ENCODE measurements at regions not wholly inside any gene's neighbourhood (a gene's known extent, or its start where the extent isn't known, plus 50 kb on each side); places are given as distances from the start of the nearest gene placed in this dataset.

DNA sequence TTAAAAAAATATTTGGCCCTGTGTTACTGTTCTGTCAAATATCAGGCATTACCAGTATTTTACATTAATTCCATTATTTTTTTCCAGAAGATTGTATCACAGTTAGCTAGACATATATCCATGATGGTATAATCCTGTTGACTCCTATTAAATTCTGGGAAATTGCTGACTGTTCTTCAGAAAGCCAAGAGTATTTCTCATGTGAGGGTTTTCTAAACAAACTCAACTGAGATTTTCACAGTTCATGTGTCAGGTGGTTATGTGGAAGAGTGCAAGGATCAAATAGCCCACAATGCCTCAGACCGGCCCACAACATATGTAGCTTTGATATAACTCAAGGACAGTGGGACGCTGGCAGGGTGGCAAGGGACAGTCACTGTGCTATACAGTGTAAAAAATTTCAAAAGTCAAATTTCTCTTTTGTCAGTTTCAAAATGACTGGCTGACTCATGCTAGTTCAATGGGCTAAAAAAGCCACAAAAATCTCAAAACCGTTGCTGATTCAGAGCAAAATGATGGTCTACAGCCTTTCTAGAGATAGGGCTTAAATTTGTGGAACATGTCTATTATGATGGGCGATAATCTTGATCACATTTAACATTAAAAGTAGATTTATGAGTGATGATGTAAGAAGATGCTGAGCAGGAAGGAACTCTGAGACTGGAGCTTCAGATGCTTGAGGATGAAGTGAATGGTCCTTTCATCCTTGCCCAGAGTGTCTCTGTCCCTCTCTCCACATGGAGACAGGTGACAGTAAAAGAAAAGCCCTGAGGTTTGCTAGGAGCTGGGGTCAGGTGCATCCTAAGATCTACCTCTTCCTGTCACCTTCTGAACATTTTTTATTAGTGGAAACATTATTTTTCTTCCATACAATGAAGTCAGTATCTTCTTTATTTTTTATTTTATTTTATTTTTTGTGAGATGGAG, 175.8 kb upstream of the PIEZO2 start:
- Histone ChIP-seq H3K27ac (ENCODE audit: low read depth) (no peak overlapping the region), H3K36me3 (ENCODE audit: insufficient read depth) (no peaks in the 10 kb centered on the region), H3F3A (replicated peaks; ENCODE audit: low read depth) (no peaks in the 10 kb centered on the region), H3K27me3 (ENCODE audit: insufficient read depth) (no peaks in the 10 kb centered on the region), H3K4me1 (ENCODE audit: insufficient read depth) (no peaks in the 10 kb centered on the region), H3K4me2 (no peak overlapping the region), H3K4me3 (no peak overlapping the region), H3K9me2 (ENCODE audit: insufficient read depth) (0 out of 2 replicates have a peak, but pooled peaks cover 2% of the 10 kb centered on the region), H4K20me1 (replicated peaks; ENCODE audit: insufficient read depth) (no peaks in the 10 kb centered on the region), H2AFZ (no peak overlapping the region), H3K79me2 (replicated peaks; ENCODE audit: insufficient read depth) (no peaks in the 10 kb centered on the region)
- Mint-ChIP-seq H3K27me3 (ENCODE audit: insufficient read depth, low read depth, poor library complexity) (peaks cover 2% of the 10 kb centered on the region), H3K36me3 (ENCODE audit: low read depth) (no peaks in the 10 kb centered on the region), H3K4me1 (no peaks in the 10 kb centered on the region), H3K4me3 (no peak overlapping the region), H3K27ac (no peak overlapping the region), H3K9me3 (no peaks in the 10 kb centered on the region)
- TF ChIP-seq EZH2 (IDR thresholded peaks at IDR 0.05; ENCODE audit: low read depth, unreplicated experiment) = no peak
- no peak for TF ChIP-seq JUNB (IDR thresholded peaks at IDR 0.05; ENCODE audit: unreplicated experiment)
- TF ChIP-seq, protein P1, sequence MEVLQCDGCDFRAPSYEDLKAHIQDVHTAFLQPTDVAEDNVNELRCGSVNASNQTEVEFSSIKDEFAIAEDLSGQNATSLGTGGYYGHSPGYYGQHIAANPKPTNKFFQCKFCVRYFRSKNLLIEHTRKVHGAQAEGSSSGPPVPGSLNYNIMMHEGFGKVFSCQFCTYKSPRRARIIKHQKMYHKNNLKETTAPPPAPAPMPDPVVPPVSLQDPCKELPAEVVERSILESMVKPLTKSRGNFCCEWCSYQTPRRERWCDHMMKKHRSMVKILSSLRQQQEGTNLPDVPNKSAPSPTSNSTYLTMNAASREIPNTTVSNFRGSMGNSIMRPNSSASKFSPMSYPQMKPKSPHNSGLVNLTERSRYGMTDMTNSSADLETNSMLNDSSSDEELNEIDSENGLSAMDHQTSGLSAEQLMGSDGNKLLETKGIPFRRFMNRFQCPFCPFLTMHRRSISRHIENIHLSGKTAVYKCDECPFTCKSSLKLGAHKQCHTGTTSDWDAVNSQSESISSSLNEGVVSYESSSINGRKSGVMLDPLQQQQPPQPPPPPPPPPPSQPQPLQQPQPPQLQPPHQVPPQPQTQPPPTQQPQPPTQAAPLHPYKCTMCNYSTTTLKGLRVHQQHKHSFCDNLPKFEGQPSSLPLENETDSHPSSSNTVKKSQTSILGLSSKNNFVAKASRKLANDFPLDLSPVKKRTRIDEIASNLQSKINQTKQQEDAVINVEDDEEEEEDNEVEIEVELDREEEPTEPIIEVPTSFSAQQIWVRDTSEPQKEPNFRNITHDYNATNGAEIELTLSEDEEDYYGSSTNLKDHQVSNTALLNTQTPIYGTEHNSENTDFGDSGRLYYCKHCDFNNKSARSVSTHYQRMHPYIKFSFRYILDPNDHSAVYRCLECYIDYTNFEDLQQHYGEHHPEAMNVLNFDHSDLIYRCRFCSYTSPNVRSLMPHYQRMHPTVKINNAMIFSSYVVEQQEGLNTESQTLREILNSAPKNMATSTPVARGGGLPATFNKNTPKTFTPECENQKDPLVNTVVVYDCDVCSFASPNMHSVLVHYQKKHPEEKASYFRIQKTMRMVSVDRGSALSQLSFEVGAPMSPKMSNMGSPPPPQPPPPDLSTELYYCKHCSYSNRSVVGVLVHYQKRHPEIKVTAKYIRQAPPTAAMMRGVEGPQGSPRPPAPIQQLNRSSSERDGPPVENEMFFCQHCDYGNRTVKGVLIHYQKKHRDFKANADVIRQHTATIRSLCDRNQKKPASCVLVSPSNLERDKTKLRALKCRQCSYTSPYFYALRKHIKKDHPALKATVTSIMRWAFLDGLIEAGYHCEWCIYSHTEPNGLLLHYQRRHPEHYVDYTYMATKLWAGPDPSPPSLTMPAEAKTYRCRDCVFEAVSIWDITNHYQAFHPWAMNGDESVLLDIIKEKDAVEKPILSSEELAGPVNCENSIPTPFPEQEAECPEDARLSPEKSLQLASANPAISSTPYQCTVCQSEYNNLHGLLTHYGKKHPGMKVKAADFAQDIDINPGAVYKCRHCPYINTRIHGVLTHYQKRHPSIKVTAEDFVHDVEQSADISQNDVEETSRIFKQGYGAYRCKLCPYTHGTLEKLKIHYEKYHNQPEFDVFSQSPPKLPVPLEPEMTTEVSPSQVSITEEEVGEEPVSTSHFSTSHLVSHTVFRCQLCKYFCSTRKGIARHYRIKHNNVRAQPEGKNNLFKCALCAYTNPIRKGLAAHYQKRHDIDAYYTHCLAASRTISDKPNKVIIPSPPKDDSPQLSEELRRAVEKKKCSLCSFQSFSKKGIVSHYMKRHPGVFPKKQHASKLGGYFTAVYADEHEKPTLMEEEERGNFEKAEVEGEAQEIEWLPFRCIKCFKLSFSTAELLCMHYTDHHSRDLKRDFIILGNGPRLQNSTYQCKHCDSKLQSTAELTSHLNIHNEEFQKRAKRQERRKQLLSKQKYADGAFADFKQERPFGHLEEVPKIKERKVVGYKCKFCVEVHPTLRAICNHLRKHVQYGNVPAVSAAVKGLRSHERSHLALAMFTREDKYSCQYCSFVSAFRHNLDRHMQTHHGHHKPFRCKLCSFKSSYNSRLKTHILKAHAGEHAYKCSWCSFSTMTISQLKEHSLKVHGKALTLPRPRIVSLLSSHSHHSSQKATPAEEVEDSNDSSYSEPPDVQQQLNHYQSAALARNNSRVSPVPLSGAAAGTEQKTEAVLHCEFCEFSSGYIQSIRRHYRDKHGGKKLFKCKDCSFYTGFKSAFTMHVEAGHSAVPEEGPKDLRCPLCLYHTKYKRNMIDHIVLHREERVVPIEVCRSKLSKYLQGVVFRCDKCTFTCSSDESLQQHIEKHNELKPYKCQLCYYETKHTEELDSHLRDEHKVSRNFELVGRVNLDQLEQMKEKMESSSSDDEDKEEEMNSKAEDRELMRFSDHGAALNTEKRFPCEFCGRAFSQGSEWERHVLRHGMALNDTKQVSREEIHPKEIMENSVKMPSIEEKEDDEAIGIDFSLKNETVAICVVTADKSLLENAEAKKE (CRISPR knock-in tag; IDR thresholded peaks at IDR 0.05) = no peak
- TF ChIP-seq, protein P2, sequence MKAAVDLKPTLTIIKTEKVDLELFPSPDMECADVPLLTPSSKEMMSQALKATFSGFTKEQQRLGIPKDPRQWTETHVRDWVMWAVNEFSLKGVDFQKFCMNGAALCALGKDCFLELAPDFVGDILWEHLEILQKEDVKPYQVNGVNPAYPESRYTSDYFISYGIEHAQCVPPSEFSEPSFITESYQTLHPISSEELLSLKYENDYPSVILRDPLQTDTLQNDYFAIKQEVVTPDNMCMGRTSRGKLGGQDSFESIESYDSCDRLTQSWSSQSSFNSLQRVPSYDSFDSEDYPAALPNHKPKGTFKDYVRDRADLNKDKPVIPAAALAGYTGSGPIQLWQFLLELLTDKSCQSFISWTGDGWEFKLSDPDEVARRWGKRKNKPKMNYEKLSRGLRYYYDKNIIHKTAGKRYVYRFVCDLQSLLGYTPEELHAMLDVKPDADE (IDR thresholded peaks at IDR 0.05) = no peak
- TF ChIP-seq, protein P3, sequence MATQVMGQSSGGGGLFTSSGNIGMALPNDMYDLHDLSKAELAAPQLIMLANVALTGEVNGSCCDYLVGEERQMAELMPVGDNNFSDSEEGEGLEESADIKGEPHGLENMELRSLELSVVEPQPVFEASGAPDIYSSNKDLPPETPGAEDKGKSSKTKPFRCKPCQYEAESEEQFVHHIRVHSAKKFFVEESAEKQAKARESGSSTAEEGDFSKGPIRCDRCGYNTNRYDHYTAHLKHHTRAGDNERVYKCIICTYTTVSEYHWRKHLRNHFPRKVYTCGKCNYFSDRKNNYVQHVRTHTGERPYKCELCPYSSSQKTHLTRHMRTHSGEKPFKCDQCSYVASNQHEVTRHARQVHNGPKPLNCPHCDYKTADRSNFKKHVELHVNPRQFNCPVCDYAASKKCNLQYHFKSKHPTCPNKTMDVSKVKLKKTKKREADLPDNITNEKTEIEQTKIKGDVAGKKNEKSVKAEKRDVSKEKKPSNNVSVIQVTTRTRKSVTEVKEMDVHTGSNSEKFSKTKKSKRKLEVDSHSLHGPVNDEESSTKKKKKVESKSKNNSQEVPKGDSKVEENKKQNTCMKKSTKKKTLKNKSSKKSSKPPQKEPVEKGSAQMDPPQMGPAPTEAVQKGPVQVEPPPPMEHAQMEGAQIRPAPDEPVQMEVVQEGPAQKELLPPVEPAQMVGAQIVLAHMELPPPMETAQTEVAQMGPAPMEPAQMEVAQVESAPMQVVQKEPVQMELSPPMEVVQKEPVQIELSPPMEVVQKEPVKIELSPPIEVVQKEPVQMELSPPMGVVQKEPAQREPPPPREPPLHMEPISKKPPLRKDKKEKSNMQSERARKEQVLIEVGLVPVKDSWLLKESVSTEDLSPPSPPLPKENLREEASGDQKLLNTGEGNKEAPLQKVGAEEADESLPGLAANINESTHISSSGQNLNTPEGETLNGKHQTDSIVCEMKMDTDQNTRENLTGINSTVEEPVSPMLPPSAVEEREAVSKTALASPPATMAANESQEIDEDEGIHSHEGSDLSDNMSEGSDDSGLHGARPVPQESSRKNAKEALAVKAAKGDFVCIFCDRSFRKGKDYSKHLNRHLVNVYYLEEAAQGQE (IDR thresholded peaks at IDR 0.05; ENCODE audit: unreplicated experiment) = no peak
- TF ChIP-seq, protein P4, sequence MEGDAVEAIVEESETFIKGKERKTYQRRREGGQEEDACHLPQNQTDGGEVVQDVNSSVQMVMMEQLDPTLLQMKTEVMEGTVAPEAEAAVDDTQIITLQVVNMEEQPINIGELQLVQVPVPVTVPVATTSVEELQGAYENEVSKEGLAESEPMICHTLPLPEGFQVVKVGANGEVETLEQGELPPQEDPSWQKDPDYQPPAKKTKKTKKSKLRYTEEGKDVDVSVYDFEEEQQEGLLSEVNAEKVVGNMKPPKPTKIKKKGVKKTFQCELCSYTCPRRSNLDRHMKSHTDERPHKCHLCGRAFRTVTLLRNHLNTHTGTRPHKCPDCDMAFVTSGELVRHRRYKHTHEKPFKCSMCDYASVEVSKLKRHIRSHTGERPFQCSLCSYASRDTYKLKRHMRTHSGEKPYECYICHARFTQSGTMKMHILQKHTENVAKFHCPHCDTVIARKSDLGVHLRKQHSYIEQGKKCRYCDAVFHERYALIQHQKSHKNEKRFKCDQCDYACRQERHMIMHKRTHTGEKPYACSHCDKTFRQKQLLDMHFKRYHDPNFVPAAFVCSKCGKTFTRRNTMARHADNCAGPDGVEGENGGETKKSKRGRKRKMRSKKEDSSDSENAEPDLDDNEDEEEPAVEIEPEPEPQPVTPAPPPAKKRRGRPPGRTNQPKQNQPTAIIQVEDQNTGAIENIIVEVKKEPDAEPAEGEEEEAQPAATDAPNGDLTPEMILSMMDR (conservative IDR thresholded peaks at IDR 0.05; ENCODE audit: low read depth in 2 of 2) = no peak
- TF ChIP-seq ZNF114 (CRISPR knock-in tag; IDR thresholded peaks at IDR 0.05) = no peak
- DNase-seq (ENCODE audit: low spot score) = no peak
- no peak for ATAC-seq
